GM12865 (cell line): ENCODE measurements at regions not wholly inside any gene's neighbourhood (a gene's known extent, or its start where the extent isn't known, plus 50 kb on each side); places are given as distances from the start of the nearest gene placed in this dataset.

Source experiments
- DNase-seq: peaks from one replicate; pipeline ENCODE4 v3.0.0; 2010; ENCODE audit warnings: low read depth
- H3K4me3 ChIP-seq: 2 replicates; pipeline ENCODE4 v1.5.1; 2011; ENCODE audit warnings: mild to moderate bottlenecking, low read depth, low read length, control low read depth
- CTCF ChIP-seq: IDR thresholded peaks from 2 replicates; pipeline ENCODE4 v1.5.1; 2011; ENCODE audit warnings: low read length, control low read depth, low read depth, inconsistent platforms; ENCODE audit not compliant: insufficient read depth; ENCODE audit errors: missing control alignments

DNA sequence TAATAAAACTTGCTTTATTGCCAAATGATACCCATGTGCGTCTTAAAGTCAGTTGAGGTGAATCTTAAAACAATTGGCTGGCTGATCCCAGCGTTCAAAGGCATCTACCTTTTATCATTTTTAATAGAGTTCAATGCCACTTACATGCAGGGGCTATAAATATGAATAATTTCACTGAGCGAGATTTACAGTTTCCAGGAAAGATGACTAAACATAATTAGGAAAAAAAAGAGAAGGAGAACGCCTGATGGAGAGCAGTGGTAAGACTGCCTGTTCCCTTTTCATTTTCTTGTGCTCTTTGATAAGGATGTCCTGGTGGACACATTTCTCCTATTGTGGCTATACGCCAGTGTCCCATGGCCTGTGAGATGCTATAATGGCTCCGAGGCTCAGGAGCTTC is 139.9 kb upstream of the SLC22A23 start:
- no peak for DNase-seq
- no peak overlapping the region for H3K4me3 ChIP-seq
- no peak for TF ChIP-seq CTCF

DNA sequence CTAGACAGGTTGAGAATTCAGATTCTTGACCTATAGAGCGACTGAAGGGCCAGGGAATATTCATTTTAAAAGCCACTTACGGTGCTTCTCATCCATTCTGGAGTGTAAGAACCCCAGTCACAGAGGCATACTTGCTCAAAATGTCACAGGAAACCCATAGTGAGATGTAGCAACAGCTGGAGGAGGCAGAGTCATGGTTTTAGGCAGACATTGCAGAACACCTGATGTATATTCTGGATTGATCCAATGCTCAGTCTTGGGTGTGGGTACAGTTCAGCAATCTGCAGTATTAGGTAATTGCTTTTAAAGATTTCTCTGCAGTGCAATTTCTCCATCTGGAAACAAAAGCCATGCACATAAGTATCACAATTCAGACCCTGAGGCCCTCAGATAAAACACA is 137.4 kb upstream of the SLC22A23 start:
- no peak for DNase-seq

GRCh38 chr6:3593161-3593560 is 136.3 kb upstream of the SLC22A23 start:
- no peak for TF ChIP-seq CTCF
- no peak for DNase-seq
- no peak overlapping the region for H3K4me3 ChIP-seq

More for the DNA sequence above, 137.4 kb upstream of the SLC22A23 start:
- no peak overlapping the region for H3K4me3 ChIP-seq
- TF ChIP-seq CTCF = no peak

- no peak for DNase-seq
- no peak overlapping the region for H3K4me3 ChIP-seq
- TF ChIP-seq CTCF = no peak
Measured at GRCh38 chr6:3592371-3592941, 135.6 kb upstream of the SLC22A23 start.

DNA sequence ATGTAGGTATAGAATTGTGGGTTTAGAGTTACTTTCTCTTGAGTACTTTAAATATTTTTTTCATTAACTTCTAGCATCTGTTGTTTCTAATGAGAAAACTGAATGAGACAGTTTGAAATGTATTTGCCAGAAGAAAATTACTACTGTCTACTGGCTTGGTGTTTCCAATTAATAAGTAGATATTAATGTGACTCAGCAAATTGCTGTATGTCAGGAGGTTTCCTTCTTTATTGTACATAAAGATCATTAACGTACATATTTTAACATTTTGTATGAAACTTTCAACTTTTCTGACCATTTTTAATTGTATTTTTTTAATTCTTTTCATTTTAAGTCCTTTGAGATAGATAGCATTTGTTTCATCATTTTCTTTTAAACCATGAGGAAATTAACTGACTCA is 135.1 kb upstream of the SLC22A23 start:
- no peak overlapping the region for H3K4me3 ChIP-seq
- no peak for DNase-seq
- no peak for TF ChIP-seq CTCF

GRCh38 chr6:3587660-3588059 is 130.8 kb upstream of the SLC22A23 start:
- no peak overlapping the region for H3K4me3 ChIP-seq
- DNase-seq = no peak
- TF ChIP-seq CTCF = no peak

DNA sequence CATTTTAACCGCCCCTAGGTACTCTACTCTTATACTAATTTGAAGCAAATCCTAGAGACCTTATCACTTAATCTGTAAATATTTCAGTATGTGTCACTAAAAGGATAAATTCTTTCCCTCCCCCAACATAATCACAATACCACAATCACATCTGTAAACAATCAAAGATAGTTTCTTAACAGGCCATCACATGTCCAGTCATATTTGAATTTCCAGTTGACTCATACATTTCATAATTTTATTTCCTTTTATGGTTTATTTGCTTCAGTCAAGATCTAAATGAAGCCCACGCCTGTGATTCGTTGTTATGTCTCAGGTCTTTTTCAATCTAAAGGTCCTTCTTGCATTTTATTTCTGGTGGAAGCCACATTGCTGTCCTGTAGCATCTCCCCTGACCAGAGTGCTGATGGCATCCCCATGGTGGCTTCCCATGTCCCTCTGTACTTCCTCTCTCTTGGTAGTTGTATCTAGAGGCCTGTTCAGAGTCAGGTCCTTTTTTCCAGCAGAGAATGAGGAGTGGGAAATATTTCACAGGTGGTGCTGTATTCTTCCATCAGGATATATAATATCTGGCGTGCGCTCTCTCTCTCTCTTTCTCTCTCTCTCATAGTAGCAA is 128.6 kb upstream of the SLC22A23 start:
- H3K4me3 ChIP-seq = no peak overlapping the region
- no peak for DNase-seq
- TF ChIP-seq CTCF = no peak
